ENCODE measurements at regions not wholly inside any gene's neighbourhood (a gene's known extent, or its start where the extent isn't known, plus 50 kb on each side); places are given as distances from the start of the nearest gene placed in this dataset.

DNA sequence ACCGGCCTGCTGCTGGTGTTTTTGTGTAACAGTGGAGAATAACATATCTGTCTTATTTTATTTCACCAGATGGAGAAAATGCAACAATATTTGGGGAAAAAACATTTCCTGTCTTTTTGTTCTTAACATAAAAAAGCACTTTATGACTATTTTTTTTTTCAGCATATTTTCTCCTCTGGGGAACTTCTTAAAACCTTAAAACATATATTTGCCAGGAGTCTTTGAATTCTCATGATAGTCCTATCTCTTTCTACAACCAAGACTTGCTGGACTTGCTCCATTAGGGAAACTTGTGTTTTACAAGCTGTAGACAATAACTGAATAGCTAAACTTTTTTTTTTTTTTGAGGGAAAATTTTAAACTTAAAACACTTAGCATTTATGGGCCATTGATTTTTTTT is 98.6 kb upstream of the PRDM1 start:
- H3K36me3 Mint-ChIP-seq (ENCODE audit: insufficient read depth): peaks cover 7% of the 10 kb centered on the region
- ATAC-seq (replicated peaks; ENCODE audit: extremely low read depth, poor library complexity, severe bottlenecking) (no peak), DNase-seq (ENCODE audit: low spot score in 2 of 2) (no peak)
- no peak overlapping the region for H3K4me3 Mint-ChIP-seq
- H3K27me3 Mint-ChIP-seq: peaks cover 14% of the 10 kb centered on the region
- peaks cover 10% of the 10 kb centered on the region for H3K4me1 Mint-ChIP-seq
- H3K27ac Mint-ChIP-seq (ENCODE audit: low read depth): no peak overlapping the region
- H3K9me3 Mint-ChIP-seq: no peaks in the 10 kb centered on the region

DNA sequence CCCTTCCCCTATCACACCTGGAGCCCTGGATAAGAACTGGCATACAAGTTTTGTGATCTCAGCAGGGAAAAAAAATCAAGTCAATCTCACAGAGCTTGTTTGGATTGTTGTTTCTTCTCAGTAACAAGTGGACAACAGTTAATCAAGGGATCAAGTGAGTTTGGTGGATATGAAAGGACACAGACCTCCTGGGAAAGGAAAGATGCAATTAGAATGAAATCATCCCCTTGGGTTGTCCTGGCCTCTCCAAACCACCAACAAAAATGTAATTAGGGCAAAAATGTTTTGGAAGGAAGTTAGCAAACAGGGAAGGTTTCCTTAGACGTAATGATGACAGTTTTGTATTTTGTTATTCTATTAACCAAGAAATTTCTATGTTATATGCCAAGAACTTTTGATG is 99.1 kb upstream of the PRDM1 start:
- Mint-ChIP-seq H3K9me3 (no peaks in the 10 kb centered on the region), H3K27me3 (peaks cover 14% of the 10 kb centered on the region), H3K4me3 (no peak overlapping the region), H3K36me3 (ENCODE audit: insufficient read depth) (peaks cover 2% of the 10 kb centered on the region), H3K27ac (ENCODE audit: low read depth) (no peak overlapping the region), H3K4me1 (peaks cover 5% of the 10 kb centered on the region)
- ATAC-seq (replicated peaks; ENCODE audit: extremely low read depth, poor library complexity, severe bottlenecking): no peak
- no peak for DNase-seq (ENCODE audit: low spot score in 2 of 2)

GRCh38 chr6:105985816-105986632 is 100.1 kb upstream of the PRDM1 start:
- Mint-ChIP-seq H3K9me3 (no peaks in the 10 kb centered on the region), H3K36me3 (ENCODE audit: insufficient read depth) (no peaks in the 10 kb centered on the region), H3K4me1 (peaks cover 2% of the 10 kb centered on the region), H3K27ac (ENCODE audit: low read depth) (no peak overlapping the region), H3K4me3 (no peak overlapping the region), H3K27me3 (peaks cover 18% of the 10 kb centered on the region)
- DNase-seq (ENCODE audit: low spot score in 2 of 2) (no peak), ATAC-seq (replicated peaks; ENCODE audit: extremely low read depth, poor library complexity, severe bottlenecking) (no peak)

GRCh38 chr6:105985098-105985815 is 100.9 kb upstream of the PRDM1 start:
- Mint-ChIP-seq H3K4me1 (peaks cover 7% of the 10 kb centered on the region), H3K4me3 (no peak overlapping the region), H3K27me3 (peaks cover 24% of the 10 kb centered on the region), H3K9me3 (no peaks in the 10 kb centered on the region), H3K27ac (ENCODE audit: low read depth) (no peak overlapping the region), H3K36me3 (ENCODE audit: insufficient read depth) (no peaks in the 10 kb centered on the region)
- ATAC-seq (replicated peaks; ENCODE audit: extremely low read depth, poor library complexity, severe bottlenecking) (no peak), DNase-seq (ENCODE audit: low spot score in 2 of 2) (no peak)

- no peak overlapping the region for H3K4me3 Mint-ChIP-seq
- H3K4me1 Mint-ChIP-seq: peaks cover 7% of the 10 kb centered on the region
- H3K27ac Mint-ChIP-seq (ENCODE audit: low read depth): no peak overlapping the region
- H3K36me3 Mint-ChIP-seq (ENCODE audit: insufficient read depth): no peaks in the 10 kb centered on the region
- DNase-seq (ENCODE audit: low spot score in 2 of 2) (no peak), ATAC-seq (replicated peaks; ENCODE audit: extremely low read depth, poor library complexity, severe bottlenecking) (no peak)
- H3K27me3 Mint-ChIP-seq: peaks cover 24% of the 10 kb centered on the region
- no peaks in the 10 kb centered on the region for H3K9me3 Mint-ChIP-seq
Measured at GRCh38 chr6:105983763-105984162, 102.4 kb upstream of the PRDM1 start.

- ATAC-seq (replicated peaks; ENCODE audit: extremely low read depth, poor library complexity, severe bottlenecking): no peak
- Mint-ChIP-seq H3K4me1 (peaks cover 7% of the 10 kb centered on the region), H3K27me3 (peaks cover 24% of the 10 kb centered on the region), H3K4me3 (no peak overlapping the region), H3K9me3 (no peaks in the 10 kb centered on the region), H3K36me3 (ENCODE audit: insufficient read depth) (no peaks in the 10 kb centered on the region), H3K27ac (ENCODE audit: low read depth) (no peak overlapping the region)
- no peak for DNase-seq (ENCODE audit: low spot score in 2 of 2)
Measured at GRCh38 chr6:105982761-105983540, 103.2 kb upstream of the PRDM1 start.

GRCh38 chr6:105981888-105982358 is 104.2 kb upstream of the PRDM1 start:
- peaks cover 24% of the 10 kb centered on the region for H3K27me3 Mint-ChIP-seq
- ATAC-seq (replicated peaks; ENCODE audit: extremely low read depth, poor library complexity, severe bottlenecking) (no peak), DNase-seq (ENCODE audit: low spot score in 2 of 2) (no peak)
- peak overlapping the region; percentile 85 for H3K4me3 Mint-ChIP-seq
- no peak overlapping the region for H3K27ac Mint-ChIP-seq (ENCODE audit: low read depth)
- H3K9me3 Mint-ChIP-seq: no peaks in the 10 kb centered on the region
- H3K36me3 Mint-ChIP-seq (ENCODE audit: insufficient read depth): no peaks in the 10 kb centered on the region
- peaks cover 7% of the 10 kb centered on the region for H3K4me1 Mint-ChIP-seq

- H3K27ac Mint-ChIP-seq (ENCODE audit: low read depth): peak overlapping the region; percentile 75
- H3K4me1 Mint-ChIP-seq: peaks cover 7% of the 10 kb centered on the region
- H3K27me3 Mint-ChIP-seq: peaks cover 24% of the 10 kb centered on the region
- peak overlapping the region; percentile 85 for H3K4me3 Mint-ChIP-seq
- no peaks in the 10 kb centered on the region for H3K36me3 Mint-ChIP-seq (ENCODE audit: insufficient read depth)
- H3K9me3 Mint-ChIP-seq: no peaks in the 10 kb centered on the region
- DNase-seq (ENCODE audit: low spot score in 2 of 2) (no peak), ATAC-seq (replicated peaks; ENCODE audit: extremely low read depth, poor library complexity, severe bottlenecking) (peak; percentile 71)
Measured at GRCh38 chr6:105981002-105981887, 104.9 kb upstream of the PRDM1 start.

GRCh38 chr6:105978974-105979373 is 107.2 kb upstream of the PRDM1 start:
- H3K9me3 Mint-ChIP-seq: no peaks in the 10 kb centered on the region
- H3K27me3 Mint-ChIP-seq: peaks cover 14% of the 10 kb centered on the region
- no peak overlapping the region for H3K4me3 Mint-ChIP-seq
- no peaks in the 10 kb centered on the region for H3K36me3 Mint-ChIP-seq (ENCODE audit: insufficient read depth)
- H3K27ac Mint-ChIP-seq (ENCODE audit: low read depth): no peak overlapping the region
- DNase-seq (ENCODE audit: low spot score in 2 of 2): no peak
- ATAC-seq (replicated peaks; ENCODE audit: extremely low read depth, poor library complexity, severe bottlenecking): no peak
- peaks cover 7% of the 10 kb centered on the region for H3K4me1 Mint-ChIP-seq

GRCh38 chr6:105977934-105978504 is 108.1 kb upstream of the PRDM1 start:
- H3K4me3 Mint-ChIP-seq: no peak overlapping the region
- ATAC-seq (replicated peaks; ENCODE audit: extremely low read depth, poor library complexity, severe bottlenecking) (no peak), DNase-seq (ENCODE audit: low spot score in 2 of 2) (no peak)
- H3K27me3 Mint-ChIP-seq: peaks cover 10% of the 10 kb centered on the region
- peaks cover 7% of the 10 kb centered on the region for H3K4me1 Mint-ChIP-seq
- H3K36me3 Mint-ChIP-seq (ENCODE audit: insufficient read depth): no peaks in the 10 kb centered on the region
- H3K9me3 Mint-ChIP-seq: peaks cover 9% of the 10 kb centered on the region
- H3K27ac Mint-ChIP-seq (ENCODE audit: low read depth): no peak overlapping the region

- no peaks in the 10 kb centered on the region for H3K27me3 Mint-ChIP-seq
- H3K36me3 Mint-ChIP-seq (ENCODE audit: insufficient read depth): no peaks in the 10 kb centered on the region
- ATAC-seq (replicated peaks; ENCODE audit: extremely low read depth, poor library complexity, severe bottlenecking) (no peak), DNase-seq (ENCODE audit: low spot score in 2 of 2) (no peak)
- no peaks in the 10 kb centered on the region for H3K4me1 Mint-ChIP-seq
- peaks cover 19% of the 10 kb centered on the region for H3K9me3 Mint-ChIP-seq
- H3K4me3 Mint-ChIP-seq: no peak overlapping the region
- H3K27ac Mint-ChIP-seq (ENCODE audit: low read depth): no peak overlapping the region
Measured at GRCh38 chr6:105974986-105975385, 111.2 kb upstream of the PRDM1 start.

Measured in central memory CD8-positive, alpha-beta T cell (primary cell).